ENCODE measurements at regions not wholly inside any gene's neighbourhood (a gene's known extent, or its start where the extent isn't known, plus 50 kb on each side); places are given as distances from the start of the nearest gene placed in this dataset.
"Not testable (repeated sequence)": the region's sequence is repeated elsewhere in the genome, so short reads cannot be mapped to it uniquely, and the experiment has no call there.

GRCh38 chr10:78419481-78420265 is 386.0 kb downstream of the RPS24 start:
- DNase-seq, result no peak

- DNase-seq, result no peak
These were observed 387.5 kb downstream of the RPS24 start for GRCh38 chr10:78420946-78421735.

- DNase-seq, result not testable (repeated sequence)
These were observed 390.4 kb downstream of the RPS24 start for GRCh38 chr10:78424050-78424449.

- DNase-seq, result no peak
These were observed 391.1 kb downstream of the RPS24 start for GRCh38 chr10:78424723-78425122.

- DNase-seq, result no peak
These were observed 392.5 kb downstream of the RPS24 start for GRCh38 chr10:78426181-78426580.

- no peak for DNase-seq
These were observed 393.9 kb downstream of the RPS24 start for GRCh38 chr10:78427497-78428031.

- no peak for DNase-seq
These were observed 394.9 kb downstream of the RPS24 start for GRCh38 chr10:78428579-78428978.

GRCh38 chr10:78429984-78430383 is 396.3 kb downstream of the RPS24 start:
- DNase-seq, result no peak

GRCh38 chr10:78432583-78432982 is 398.9 kb downstream of the RPS24 start:
- no peak for DNase-seq

- DNase-seq, result no peak
These were observed 399.5 kb downstream of the RPS24 start for GRCh38 chr10:78433076-78433595.

GRCh38 chr10:78433766-78434535 is 400.3 kb downstream of the RPS24 start:
- DNase-seq, result no peak

GRCh38 chr10:78434886-78435285 is 401.2 kb downstream of the RPS24 start:
- no peak for DNase-seq

GRCh38 chr10:78435484-78436221 is 402.0 kb downstream of the RPS24 start:
- DNase-seq, result no peak

- no peak for DNase-seq
These were observed 402.5 kb downstream of the RPS24 start for GRCh38 chr10:78436222-78436573.

GRCh38 chr10:78436706-78437406 is 403.2 kb downstream of the RPS24 start:
- DNase-seq, result no peak

GRCh38 chr10:78437407-78437768 is 403.7 kb downstream of the RPS24 start:
- no peak for DNase-seq

GRCh38 chr10:78437998-78438906 is 404.6 kb downstream of the RPS24 start:
- DNase-seq, result peak in 1 of 2 donors; percentile 13

GRCh38 chr10:78438907-78439809 is 405.5 kb downstream of the RPS24 start:
- no peak for DNase-seq

- DNase-seq, result no peak
These were observed 407.3 kb downstream of the RPS24 start for GRCh38 chr10:78441010-78441409.

Data from CD4-positive, alpha-beta T cell treated with Interferon alpha-2 for 1 hour (primary cell).